PFSK-1 (cell line): ENCODE measurements at regions not wholly inside any gene's neighbourhood (a gene's known extent, or its start where the extent isn't known, plus 50 kb on each side); places are given as distances from the start of the nearest gene placed in this dataset.

ENCODE experiments used
- POLR2AphosphoS5 ChIP-seq: IDR thresholded peaks from 2 replicates; pipeline ENCODE4 v1.6.1; 2012; ENCODE audit warnings: low read depth, mild to moderate bottlenecking, control low read depth, low read length, moderate library complexity
- TAF1 ChIP-seq: IDR thresholded peaks from 2 replicates; pipeline ENCODE4 v1.6.1; 2012; ENCODE audit warnings: low read length, control low read depth, borderline replicate concordance; ENCODE audit not compliant: insufficient read depth
- TF ChIP-seq, protein P1 (sequence below), 2 experiments: IDR thresholded peaks; 2 replicates each; pipeline versions ENCODE4 v1.6.1 to v1.8.0; 2011 to 2012; ENCODE audit warnings: low read depth in 2 of 2, low read length in 2 of 2, control low read depth in 1 of 2, inconsistent platforms in 1 of 2, mild to moderate bottlenecking in 1 of 2, moderate library complexity in 1 of 2; ENCODE audit not compliant: insufficient read depth in 1 of 2

DNA sequence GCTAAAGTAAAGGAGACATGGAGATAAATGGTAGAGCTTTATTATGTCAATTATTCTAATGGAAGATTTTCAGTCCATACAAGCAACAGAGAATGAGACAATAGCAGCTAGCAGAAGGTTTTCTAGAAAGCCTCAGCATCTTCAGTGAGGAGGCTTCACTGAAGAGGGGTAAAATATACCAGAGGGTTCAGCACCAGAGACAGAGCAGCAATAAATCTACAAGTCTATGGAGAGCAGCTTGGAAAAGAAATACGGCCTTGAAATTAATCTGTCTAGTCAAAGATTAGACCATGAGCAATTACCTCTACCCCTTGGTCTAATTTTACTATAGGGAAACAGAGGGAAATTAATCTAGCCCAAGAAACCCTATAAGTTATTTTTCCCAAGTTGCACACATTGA, 185.7 kb upstream of the CRIM1 start:
- TF ChIP-seq POLR2AphosphoS5 (no peak), TAF1 (no peak)
- TF ChIP-seq, protein P1, sequence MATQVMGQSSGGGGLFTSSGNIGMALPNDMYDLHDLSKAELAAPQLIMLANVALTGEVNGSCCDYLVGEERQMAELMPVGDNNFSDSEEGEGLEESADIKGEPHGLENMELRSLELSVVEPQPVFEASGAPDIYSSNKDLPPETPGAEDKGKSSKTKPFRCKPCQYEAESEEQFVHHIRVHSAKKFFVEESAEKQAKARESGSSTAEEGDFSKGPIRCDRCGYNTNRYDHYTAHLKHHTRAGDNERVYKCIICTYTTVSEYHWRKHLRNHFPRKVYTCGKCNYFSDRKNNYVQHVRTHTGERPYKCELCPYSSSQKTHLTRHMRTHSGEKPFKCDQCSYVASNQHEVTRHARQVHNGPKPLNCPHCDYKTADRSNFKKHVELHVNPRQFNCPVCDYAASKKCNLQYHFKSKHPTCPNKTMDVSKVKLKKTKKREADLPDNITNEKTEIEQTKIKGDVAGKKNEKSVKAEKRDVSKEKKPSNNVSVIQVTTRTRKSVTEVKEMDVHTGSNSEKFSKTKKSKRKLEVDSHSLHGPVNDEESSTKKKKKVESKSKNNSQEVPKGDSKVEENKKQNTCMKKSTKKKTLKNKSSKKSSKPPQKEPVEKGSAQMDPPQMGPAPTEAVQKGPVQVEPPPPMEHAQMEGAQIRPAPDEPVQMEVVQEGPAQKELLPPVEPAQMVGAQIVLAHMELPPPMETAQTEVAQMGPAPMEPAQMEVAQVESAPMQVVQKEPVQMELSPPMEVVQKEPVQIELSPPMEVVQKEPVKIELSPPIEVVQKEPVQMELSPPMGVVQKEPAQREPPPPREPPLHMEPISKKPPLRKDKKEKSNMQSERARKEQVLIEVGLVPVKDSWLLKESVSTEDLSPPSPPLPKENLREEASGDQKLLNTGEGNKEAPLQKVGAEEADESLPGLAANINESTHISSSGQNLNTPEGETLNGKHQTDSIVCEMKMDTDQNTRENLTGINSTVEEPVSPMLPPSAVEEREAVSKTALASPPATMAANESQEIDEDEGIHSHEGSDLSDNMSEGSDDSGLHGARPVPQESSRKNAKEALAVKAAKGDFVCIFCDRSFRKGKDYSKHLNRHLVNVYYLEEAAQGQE (IDR thresholded peaks at IDR 0.05; ENCODE audit: insufficient read depth in 1 of 2, low read depth in 2 of 2, low read length in 2 of 2) = peak in 1 of 2 experiments; percentile 76; a peak in 2 of 4 replicates
